ENCODE measurements at regions not wholly inside any gene's neighbourhood (a gene's known extent, or its start where the extent isn't known, plus 50 kb on each side); places are given as distances from the start of the nearest gene placed in this dataset.
"Not testable (repeated sequence)": the region's sequence is repeated elsewhere in the genome, so short reads cannot be mapped to it uniquely, and the experiment has no call there.

- no peak for DNase-seq
- intact Hi-C loops (cut with DNase I) = loop anchor here (2.0 kb wide), 1 partner anchor 658 kb away; the partner anchor contains the start of gene HCN1
Observed at GRCh38 chr5:45038366-45038987, 229.7 kb downstream of the MRPS30 start.

- DNase-seq = no peak
- intact Hi-C loops (cut with DNase I) = no loop called here
Observed at GRCh38 chr5:45042283-45042682, 233.5 kb downstream of the MRPS30 start.

- intact Hi-C loops (cut with DNase I) = no loop called here
- no peak for DNase-seq
Observed at GRCh38 chr5:45057564-45057963, 248.8 kb downstream of the MRPS30 start.

GRCh38 chr5:45060724-45061123, 252.0 kb downstream of the MRPS30 start:
- DNase-seq = no peak
- intact Hi-C loops (cut with DNase I) = no loop called here

- DNase-seq = no peak
- intact Hi-C loops (cut with DNase I) = no loop called here
Observed at GRCh38 chr5:45062044-45062443, 253.3 kb downstream of the MRPS30 start.

GRCh38 chr5:45081082-45081481, 272.3 kb downstream of the MRPS30 start:
- DNase-seq = no peak
- intact Hi-C loops (cut with DNase I) = no loop called here

GRCh38 chr5:45089870-45090269, 281.1 kb downstream of the MRPS30 start:
- intact Hi-C loops (cut with DNase I) = no loop called here
- DNase-seq = no peak

- DNase-seq = no peak
- intact Hi-C loops (cut with DNase I) = no loop called here
Observed at GRCh38 chr5:45093377-45093776, 284.6 kb downstream of the MRPS30 start.

GRCh38 chr5:45094876-45095440, 286.2 kb downstream of the MRPS30 start:
- no peak for DNase-seq
- intact Hi-C loops (cut with DNase I) = no loop called here

- DNase-seq = no peak
- intact Hi-C loops (cut with DNase I) = no loop called here
Observed at GRCh38 chr5:45098483-45098882, 289.7 kb downstream of the MRPS30 start.

GRCh38 chr5:45101146-45101545, 292.4 kb downstream of the MRPS30 start:
- intact Hi-C loops (cut with DNase I) = no loop called here
- no peak for DNase-seq

- DNase-seq = no peak
- intact Hi-C loops (cut with DNase I) = no loop called here
Observed at GRCh38 chr5:45105491-45105994, 296.8 kb downstream of the MRPS30 start.

- intact Hi-C loops (cut with DNase I) = no loop called here
- no peak for DNase-seq
Observed at GRCh38 chr5:45109062-45109461, 300.3 kb downstream of the MRPS30 start.

GRCh38 chr5:45109636-45110035, 300.9 kb downstream of the MRPS30 start:
- intact Hi-C loops (cut with DNase I) = no loop called here
- no peak for DNase-seq

GRCh38 chr5:45110399-45110798, 301.7 kb downstream of the MRPS30 start:
- intact Hi-C loops (cut with DNase I) = no loop called here
- DNase-seq = no peak

- intact Hi-C loops (cut with DNase I) = no loop called here
- no peak for DNase-seq
Observed at GRCh38 chr5:45113726-45114125, 305.0 kb downstream of the MRPS30 start.

GRCh38 chr5:45132972-45133371, 324.2 kb downstream of the MRPS30 start:
- intact Hi-C loops (cut with DNase I) = no loop called here
- no peak for DNase-seq

- no peak for DNase-seq
- intact Hi-C loops (cut with DNase I) = no loop called here
Observed at GRCh38 chr5:45162974-45163373, 354.2 kb downstream of the MRPS30 start.

- intact Hi-C loops (cut with DNase I) = no loop called here
- no peak for DNase-seq
Observed at GRCh38 chr5:45171563-45171962, 362.8 kb downstream of the MRPS30 start.

GRCh38 chr5:45172634-45173033, 363.9 kb downstream of the MRPS30 start:
- intact Hi-C loops (cut with DNase I); DNase-seq: not testable (repeated sequence)

GRCh38 chr5:45179686-45180085, 370.9 kb downstream of the MRPS30 start:
- intact Hi-C loops (cut with DNase I) = no loop called here
- DNase-seq = no peak

GRCh38 chr5:45189042-45189441, 380.3 kb downstream of the MRPS30 start:
- intact Hi-C loops (cut with DNase I) = no loop called here
- no peak for DNase-seq
